GM21526 (cell line): ENCODE measurements at regions not wholly inside any gene's neighbourhood (a gene's known extent, or its start where the extent isn't known, plus 50 kb on each side); places are given as distances from the start of the nearest gene placed in this dataset.

Experiments used
- ATAC-seq: cut with Tn5 transposase; IDR thresholded peaks from one replicate; pipeline ENCODE4 v1.9.1; 2021; ENCODE audit warnings: moderate library complexity; ENCODE audit not compliant: unreplicated experiment, low FRiP score

GRCh38 chr2:4668381-4668780 lies 965.0 kb downstream of the DCDC2C start:
- ATAC-seq, result no peak

- ATAC-seq, result no peak
These were observed 967.0 kb downstream of the DCDC2C start for GRCh38 chr2:4670331-4670730.

- ATAC-seq, result no peak
These were observed 969.7 kb downstream of the DCDC2C start for GRCh38 chr2:4673025-4673489.

GRCh38 chr2:4674007-4674406 lies 970.6 kb downstream of the DCDC2C start:
- no peak for ATAC-seq

GRCh38 chr2:4675295-4675694 lies 971.9 kb downstream of the DCDC2C start:
- ATAC-seq, result no peak

- no peak for ATAC-seq
These were observed 975.6 kb downstream of the DCDC2C start for GRCh38 chr2:4678927-4679326.

- ATAC-seq, result no peak
These were observed 976.0 kb downstream of the DCDC2C start for GRCh38 chr2:4679391-4679790.

GRCh38 chr2:4684921-4685320 lies 981.5 kb downstream of the DCDC2C start:
- no peak for ATAC-seq

- no peak for ATAC-seq
These were observed 987.5 kb downstream of the DCDC2C start for GRCh38 chr2:4690913-4691312.

GRCh38 chr2:4693266-4693665 lies 989.9 kb downstream of the DCDC2C start:
- ATAC-seq, result no peak

GRCh38 chr2:4695281-4695861 lies 992.0 kb downstream of the DCDC2C start:
- no peak for ATAC-seq

- ATAC-seq, result no peak
These were observed 977.1 kb upstream of the SOX11 start for GRCh38 chr2:4715065-4715464.

- ATAC-seq, result no peak
These were observed 973.4 kb upstream of the SOX11 start for GRCh38 chr2:4718777-4719176.

- no peak for ATAC-seq
These were observed 966.6 kb upstream of the SOX11 start for GRCh38 chr2:4725618-4726017.

GRCh38 chr2:4732560-4732959 lies 959.6 kb upstream of the SOX11 start:
- ATAC-seq, result no peak

GRCh38 chr2:4745056-4745991 lies 946.9 kb upstream of the SOX11 start:
- ATAC-seq, result no peak

GRCh38 chr2:4753721-4754120 lies 938.5 kb upstream of the SOX11 start:
- no peak for ATAC-seq

GRCh38 chr2:4762951-4763376 lies 929.2 kb upstream of the SOX11 start:
- ATAC-seq, result no peak

- no peak for ATAC-seq
These were observed 926.2 kb upstream of the SOX11 start for GRCh38 chr2:4765787-4766530.

- ATAC-seq, result no peak
These were observed 916.5 kb upstream of the SOX11 start for GRCh38 chr2:4775668-4776067.

GRCh38 chr2:4780679-4781078 lies 911.5 kb upstream of the SOX11 start:
- no peak for ATAC-seq
